HG02763 (cell line): ENCODE measurements at regions not wholly inside any gene's neighbourhood (a gene's known extent, or its start where the extent isn't known, plus 50 kb on each side); places are given as distances from the start of the nearest gene placed in this dataset.

Experiments used
- ATAC-seq: cut with Tn5 transposase; IDR thresholded peaks from one replicate; pipeline ENCODE4 v1.9.1; 2021; ENCODE audit warnings: mild to moderate bottlenecking, moderate library complexity; ENCODE audit not compliant: unreplicated experiment

DNA sequence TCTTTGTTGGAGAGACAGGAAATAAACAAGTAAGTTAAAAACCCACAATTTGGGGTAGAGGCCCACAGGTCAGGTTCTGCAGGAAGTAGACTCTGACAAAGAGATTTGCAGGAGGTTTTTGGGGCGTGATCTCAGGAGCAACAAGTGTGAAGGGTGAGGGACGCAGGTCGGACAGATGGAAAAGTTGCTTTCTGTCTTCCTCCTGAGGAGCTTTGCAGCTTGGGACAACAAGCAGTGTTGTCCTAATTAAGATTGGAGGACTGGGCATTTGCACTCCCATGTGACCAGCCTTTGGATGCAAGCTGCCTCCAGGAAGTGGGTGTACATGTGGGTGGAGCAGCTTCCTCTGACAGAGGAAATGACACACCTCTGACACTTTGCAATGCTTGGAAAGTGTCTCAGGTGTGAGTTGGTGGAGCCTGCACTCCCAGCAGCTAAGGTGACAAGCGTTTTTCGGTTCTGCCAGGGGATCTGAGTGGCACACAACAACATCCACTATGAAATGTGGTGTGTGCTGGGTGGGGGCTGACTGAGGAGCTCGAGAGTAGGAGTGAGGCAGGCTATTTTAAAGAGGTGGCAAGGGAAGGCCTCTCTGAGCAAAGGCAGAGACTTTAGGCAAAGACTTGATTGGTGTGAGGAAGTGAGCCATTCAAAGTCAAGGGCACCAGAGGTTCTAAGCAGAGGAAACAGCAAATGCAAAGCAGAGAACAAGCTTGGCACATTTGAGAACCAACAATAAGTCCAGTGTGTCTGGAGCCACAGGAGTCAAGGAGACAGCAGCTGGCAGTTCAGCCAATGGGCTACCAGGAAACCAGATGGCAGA lies 339.8 kb upstream of the GATB start:
- ATAC-seq, result no peak

DNA sequence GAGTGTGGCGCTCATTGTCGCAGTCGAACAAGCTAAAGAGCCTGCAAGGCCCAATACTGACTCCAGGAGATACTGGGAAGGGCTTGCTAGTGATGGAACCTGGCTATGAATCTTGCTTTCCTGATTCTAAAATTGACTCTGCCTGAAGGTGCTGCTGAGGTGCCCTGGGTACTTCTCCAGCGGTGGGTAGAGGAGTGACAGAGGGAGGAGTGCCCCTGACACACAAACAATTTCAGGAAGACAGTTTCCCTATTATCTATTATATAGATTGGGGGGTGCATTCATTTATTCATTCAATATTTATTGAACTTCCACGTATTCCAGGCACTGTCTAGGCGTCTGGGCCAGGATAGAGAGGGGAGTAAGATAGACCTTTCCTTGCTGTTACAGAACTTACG lies 339.2 kb upstream of the GATB start:
- no peak for ATAC-seq

DNA sequence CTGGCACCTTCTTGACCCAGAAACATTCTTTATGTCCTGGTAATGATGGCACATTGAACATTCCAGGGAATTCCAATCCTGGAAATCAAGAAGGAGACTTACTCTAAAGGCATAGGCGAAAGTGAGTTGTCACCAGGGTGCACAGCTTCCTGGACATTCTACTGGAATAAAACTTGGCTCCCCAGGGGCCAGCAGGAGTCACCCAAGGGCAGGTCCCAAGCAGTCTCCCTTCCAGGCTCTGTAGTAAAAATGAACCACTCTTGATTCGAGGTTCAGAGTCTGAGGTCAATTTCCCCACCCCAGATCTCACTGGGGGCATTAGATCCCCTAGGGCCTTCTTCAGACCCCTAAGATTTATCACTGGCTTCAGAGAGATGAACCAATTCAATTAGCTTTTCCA lies 338.7 kb upstream of the GATB start:
- ATAC-seq, result no peak

DNA sequence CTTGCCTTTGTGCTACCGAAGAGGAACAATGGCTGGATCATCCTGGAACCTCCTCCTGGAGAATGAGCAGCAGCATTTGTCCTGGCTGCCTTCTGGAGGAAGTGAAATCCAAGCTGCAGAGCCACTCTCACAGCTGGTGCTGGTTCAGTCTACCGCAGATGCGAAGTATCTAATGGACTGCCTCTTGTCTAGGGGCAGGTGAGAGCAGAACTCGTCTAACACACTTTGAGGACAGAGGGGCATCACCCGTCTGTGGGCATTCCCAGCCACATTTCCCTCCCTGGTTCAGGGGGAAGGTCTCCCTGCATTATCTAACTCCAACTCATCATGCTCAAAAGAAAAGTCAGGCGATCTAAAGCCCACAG lies 338.2 kb upstream of the GATB start:
- no peak for ATAC-seq

DNA sequence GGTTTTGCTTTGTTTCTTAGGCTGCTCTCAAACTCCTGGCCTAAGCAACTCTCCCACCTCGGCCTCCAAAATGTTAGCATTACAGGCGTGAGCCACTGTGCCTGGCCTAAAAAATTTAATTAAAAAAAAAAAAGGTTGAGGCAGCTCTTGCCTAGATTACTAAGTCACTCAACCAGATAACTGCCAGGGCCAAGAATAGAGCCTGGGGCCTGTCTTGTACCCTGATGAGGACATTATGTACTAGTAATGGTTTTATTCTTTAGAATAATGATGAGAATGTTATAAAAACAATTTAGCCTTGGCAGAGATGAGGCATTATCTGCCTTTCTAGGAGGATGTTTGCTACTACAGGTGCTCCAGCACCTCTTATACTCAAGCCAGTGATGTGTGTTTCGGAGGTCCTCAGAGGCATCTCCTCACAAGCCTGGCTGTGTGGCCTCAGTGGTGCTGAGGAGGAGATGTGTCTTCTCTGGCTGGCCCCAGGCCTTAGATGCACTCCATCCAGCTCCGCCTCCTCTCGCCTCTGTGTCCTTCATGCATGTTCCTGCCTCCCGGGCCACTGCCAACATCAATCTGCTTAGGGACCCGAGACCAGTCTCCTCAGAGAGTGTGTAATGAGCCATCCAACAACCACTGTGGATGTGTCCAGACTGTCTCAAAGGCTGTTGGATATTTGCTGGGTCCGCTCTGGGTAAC lies 337.7 kb upstream of the GATB start:
- ATAC-seq, result no peak

DNA sequence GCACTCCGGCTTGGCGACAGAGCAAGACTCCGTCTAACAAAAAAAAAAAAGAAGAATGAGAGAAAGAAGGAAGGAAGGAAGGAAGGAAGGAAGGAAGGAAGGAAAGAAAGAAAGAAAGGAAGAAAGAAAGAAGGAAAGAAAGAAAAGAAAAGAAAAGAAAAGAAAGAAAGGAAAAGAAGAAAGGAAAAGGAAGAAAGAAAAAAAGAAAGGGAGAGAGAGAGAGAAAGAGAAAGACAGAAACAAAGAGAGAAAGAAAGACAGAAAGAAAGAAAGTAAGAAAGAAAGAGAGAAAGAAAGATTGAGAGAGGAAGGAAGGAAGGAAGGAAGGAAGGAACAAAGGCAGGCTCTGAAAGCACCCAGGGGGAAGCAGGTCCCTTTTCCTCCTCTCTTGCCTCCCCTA lies 336.6 kb upstream of the GATB start:
- ATAC-seq, result no peak

DNA sequence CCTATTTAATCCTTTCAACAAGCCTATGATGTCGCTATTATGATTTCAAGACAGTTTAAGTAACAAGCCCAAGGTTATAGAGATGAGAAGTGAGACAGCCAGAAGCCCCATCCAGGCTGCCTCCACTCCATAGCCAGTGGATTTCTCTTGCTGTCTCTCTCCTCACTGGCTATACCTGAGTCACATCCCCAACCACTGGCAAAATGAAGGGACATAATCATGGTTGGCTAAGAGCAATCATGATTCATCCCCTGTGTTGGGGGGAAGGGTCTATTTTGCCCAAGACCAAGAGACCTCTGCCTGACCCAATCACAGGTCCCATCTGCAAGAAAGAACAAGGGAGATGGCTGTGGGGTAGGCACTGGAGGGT lies 334.9 kb upstream of the GATB start:
- no peak for ATAC-seq

DNA sequence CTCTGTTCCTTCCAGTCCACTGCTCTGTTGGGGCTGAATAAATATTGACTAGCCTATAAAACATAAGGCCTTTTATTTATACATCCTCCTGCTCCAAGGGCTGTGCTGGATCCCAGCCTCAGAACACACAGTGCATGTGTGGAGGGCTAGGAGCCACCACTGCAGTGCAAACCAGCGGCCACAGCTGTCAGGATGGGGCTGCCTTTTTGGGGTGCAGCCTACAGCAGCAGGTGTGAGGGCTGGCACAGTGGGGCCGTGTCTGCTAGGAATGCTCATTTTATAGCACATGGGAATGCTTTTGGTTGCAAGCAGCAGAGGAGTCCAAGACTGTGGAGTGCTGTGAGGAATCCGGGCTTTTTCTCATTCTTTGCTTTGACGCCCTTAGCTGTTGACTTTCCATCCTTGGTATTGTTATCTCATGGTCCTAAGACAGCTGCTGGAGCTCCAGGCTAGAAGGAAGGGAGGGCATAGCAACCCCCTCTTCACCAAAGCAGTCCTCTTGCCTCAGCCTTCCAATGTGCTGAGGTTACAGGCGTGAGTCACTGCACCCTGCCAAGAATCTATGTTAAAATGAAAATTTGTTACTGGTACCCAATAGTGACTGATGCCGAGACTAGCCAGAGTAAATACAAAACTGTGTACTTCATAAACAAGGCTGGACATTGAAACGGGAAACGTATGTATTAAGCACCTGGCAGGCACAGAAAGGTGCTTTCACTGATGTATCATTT lies 334.3 kb upstream of the GATB start:
- no peak for ATAC-seq

DNA sequence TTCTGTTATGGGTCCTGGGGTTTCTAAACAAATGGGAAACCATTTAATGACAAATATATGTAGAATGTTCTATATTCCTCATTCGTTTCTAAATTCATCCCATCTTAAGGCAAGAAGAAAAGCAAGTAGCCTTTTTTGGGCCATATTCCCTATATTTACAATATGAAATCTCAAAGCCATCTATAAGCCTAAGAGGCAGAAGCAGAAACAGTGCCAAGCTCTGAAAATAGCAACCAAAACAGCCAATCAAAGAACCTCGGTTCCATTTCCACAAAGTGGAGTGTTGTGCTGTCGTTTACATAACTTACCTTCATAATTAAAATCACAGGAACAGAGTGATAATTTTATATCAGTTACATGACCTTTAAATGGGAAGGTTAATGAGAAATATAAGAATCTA lies 330.6 kb upstream of the GATB start:
- no peak for ATAC-seq

DNA sequence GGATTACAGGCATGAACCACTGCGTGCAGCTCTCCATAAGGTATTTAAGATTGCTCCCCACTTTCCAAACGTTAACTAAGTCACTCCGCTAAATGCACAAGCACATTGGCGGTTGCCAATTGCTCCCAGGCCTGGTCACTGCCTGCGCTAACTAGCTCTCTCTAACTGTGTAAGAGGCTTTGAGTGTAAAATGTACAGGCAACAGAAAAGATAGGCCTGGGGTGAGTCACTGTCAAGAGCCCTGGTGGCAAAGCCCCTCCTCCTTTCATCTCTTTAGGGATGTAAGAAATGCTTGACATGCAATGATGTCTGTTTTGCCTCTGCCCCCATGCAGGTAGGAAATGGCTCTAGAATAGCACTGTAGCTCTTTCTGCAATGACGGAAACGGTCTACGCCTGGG lies 329.7 kb upstream of the GATB start:
- ATAC-seq, result no peak

DNA sequence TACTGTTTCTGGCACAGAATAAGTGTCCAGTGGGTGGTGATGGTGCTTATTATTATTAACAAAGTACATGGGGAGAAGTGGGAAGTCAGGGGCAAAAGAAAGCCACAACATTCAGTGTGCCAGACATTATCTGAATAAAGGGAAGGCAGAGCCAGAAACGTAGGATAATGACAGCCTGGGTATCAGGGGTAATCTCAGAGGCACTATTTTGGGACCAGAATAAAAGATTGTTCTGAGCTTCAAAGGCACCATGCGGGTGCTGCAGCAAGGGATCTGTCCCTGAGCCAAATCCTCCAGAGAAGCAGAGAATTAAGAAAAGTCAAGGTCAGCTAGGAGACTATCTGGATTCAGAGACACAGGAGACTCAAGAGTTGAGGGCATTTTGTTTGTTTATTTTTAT lies 328.8 kb upstream of the GATB start:
- ATAC-seq, result no peak

DNA sequence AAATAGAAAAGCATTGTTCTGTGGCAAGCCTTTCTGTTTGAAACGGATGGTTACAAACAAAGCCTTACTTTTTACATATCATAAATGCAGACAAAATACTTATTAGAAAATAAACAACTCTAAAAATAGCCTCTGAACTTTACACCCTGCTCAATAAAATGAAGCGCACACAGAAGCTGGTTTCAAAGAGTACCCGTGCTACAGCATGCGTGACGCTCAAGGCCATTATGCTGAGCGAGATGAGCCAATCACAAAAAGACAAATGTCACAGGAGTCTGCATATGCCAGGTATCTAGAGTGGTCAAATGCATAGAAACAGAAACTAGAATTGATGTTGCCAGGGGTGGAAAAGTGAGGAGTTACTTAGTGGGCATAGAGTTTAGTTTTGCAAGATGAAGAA lies 326.5 kb upstream of the GATB start:
- no peak for ATAC-seq

DNA sequence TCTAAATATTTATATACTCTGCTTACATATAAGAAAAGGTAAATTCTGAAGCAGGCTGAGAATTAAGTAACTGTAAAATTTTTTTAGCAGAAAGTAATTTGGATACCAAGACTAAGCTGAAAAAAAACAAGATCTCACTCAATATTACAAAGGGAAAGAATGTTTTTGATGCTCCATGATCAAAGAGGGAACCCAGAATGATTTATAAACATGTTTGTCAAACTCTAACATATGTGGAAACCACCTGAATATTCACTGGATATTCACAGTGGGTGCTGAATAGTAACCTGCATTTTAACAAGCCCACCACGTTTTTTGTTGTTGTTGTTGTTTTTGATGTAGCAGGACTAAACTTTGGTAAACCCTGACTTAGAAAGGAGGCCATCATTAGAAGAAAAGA lies 324.9 kb upstream of the GATB start:
- no peak for ATAC-seq

DNA sequence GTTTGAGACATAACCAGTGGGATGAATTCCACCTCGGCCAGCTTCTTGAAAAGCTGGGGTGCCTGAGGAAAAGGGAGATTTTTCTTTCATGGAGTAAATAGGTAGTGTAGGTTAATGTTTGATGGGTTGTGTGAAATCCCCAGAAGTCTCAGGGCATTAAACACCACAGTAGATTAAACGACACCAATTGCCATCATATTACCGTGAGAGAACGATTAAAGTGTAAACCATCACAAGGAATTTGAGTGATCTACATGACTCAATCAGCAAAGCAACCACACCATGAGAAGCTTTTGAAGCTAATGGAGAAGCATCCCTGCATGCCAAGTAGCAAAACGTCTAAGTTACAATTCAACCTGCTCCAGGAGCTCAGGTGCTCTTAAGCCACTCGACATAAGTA lies 322.5 kb upstream of the GATB start:
- ATAC-seq, result no peak

DNA sequence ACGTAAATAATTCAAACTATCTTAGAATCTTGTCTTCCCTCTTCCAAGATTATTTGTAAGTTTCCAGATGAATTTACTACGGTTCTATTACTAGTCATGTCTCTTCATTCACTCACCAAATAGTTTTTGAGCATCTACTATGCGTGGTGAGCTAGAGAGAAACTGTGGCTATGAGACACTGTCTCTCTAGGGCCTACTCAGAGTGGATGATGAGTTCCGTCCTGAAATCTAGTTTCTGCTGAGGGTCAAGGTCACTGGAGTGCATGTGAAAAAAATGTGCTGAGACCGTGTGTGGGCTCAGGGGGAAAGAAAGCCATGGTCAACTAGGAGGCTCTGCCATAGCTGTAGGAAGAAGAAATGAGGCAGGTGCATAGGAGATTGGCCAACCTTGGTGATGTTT lies 320.2 kb upstream of the GATB start:
- no peak for ATAC-seq

DNA sequence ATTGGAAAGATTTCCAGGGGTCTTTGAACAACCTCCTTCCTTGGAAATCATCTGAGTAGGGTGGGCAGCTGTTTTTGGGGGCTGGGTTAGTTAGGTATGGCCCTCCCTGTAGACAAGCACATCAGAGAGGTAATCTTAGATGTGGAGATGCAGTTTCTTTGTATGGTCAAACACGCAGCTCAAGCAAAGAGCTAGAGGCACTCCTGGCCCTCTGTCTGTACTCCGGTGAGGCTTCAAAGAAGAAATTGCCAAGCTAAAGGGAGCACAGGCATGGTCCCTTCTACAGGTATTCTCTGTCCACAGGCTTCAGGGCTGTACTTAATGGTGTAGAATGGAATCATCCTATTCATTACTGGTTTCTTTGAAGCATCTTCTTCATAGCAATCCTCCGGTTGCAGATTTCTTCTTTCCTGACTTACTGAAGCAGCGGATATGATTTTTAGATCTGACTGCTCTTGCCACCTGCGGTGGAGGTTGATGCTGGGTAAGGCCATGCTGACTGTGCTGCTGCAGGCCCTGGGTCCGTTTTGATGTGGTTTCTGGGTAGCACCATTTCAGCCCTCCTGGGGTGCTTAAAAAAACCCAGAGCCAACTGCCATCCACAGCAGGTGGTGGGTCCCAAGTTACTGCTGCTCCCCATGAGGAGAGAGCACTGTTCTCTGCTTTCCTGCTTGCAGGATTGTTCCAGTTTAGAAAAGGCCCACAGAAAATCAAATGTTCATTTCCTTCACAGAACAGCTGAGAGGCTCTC lies 318.9 kb upstream of the GATB start:
- ATAC-seq, result no peak

DNA sequence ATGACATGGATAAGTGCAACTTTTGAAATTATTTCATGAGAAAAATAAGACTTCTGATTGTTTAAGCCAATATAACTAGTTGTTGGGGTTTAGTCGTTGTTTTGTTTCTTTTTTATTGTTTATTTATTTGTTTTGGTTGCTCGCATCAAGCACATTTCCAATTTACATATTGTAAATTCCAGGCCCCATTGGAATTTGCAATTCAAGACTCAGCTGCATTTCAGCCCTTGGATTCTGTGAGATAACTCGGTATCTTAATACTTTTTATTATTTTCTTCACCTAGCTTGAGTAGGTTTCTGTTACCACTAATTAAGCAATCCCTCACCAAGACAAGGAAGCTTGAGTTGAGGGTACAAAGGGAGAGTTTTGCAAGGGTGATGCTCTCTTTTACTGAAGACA lies 318.3 kb upstream of the GATB start:
- ATAC-seq, result no peak

DNA sequence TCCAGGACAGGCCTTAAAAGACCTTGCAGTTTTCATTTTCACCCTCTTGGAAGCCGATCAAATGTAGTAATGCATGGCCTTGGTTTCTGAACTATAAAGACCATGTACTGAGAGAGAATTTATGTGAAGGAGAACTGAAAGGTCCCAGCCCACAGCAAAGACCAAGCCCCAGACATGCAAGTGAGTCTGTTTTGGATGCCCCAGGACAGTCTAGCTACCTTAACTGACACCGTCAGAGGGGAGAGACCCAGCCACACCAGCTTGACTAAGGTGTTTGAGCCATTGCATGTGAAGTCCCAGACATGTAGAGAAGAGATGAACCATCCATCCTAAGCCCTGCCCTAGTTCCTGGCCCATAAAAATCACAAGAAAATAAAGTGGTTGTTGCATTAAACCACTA lies 316.8 kb upstream of the GATB start:
- no peak for ATAC-seq

DNA sequence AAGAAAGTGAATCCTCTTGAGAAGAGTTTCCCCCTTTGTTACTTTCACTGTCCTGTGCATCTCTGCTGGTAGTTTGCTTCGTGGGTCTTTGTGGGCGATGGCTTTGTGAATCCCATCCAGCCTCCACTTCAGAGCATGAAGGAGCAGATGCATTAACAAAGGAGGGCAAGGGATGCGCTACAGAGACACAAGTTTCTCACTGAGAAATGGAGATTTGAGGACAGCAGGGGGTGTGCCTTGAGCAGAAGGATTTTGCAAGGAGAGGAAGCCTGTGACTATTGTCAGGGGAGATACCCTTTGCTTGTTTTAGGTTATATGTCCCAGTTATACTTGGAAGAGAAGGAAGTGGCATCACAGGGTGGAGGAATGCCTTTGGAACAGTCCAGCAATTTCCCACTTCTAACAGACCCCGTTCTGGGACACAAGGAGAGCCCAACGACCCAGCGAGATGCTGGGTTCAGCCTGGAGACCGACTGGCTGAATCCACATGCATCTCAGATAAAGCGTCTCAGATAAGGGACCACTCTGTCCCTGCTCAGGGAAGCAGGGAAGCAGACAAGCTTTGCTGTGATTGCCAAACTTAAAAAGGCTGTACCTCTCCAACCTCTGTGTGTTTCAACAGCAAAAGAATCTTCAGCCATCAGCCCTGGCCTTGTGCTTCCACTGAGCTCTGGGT lies 314.6 kb upstream of the GATB start:
- ATAC-seq, result no peak

DNA sequence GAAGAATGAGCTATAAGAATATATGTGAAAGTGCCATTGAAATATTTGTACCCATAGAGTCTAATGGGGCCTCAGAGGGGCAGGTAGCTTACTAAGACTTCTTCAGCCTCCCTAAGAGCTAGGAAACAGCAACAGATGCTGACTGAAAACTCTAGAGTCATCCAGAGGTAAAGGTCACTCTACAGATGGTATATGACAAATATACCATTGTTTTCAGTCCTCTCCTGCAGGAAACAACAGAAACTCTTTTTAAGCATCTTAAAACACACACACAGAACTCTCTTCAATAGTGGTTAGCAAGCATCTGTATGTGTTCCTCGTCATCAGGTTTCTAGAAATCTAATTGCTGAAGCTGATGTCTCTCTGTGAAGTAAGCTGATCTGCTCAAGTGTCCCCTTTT lies 313.8 kb upstream of the GATB start:
- ATAC-seq, result no peak

DNA sequence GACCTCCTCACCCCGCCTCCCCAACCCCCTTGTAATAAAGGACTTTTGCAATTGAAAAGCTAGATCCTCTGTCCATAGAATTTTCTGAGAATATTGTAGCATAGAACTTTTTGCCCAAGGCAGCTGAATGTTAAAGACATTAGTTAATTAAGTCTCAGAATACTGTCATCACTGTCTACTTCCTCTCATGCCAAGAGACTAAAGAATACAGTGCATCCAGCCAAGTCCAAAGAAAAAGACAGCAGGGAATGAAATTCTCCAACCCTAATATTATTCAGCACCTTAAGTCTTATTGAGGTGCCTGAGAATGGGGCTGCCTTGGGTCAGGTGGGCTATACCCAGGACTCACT lies 313.3 kb upstream of the GATB start:
- ATAC-seq, result no peak
